ENCODE measurements at regions not wholly inside any gene's neighbourhood (a gene's known extent, or its start where the extent isn't known, plus 50 kb on each side); places are given as distances from the start of the nearest gene placed in this dataset.

GRCh38 chr2:240319855-240320203 is 115.6 kb upstream of the GPC1 start:
- no peak for DNase-seq (ENCODE audit: low read depth in 2 of 2)

GRCh38 chr2:240320204-240320993 is 115.1 kb upstream of the GPC1 start:
- no peak for DNase-seq (ENCODE audit: low read depth in 2 of 2)

GRCh38 chr2:240322231-240322955 is 113.1 kb upstream of the GPC1 start:
- no peak for DNase-seq (ENCODE audit: low read depth in 2 of 2)

- no peak for DNase-seq (ENCODE audit: low read depth in 2 of 2)
Observed at GRCh38 chr2:240322991-240323390, 112.5 kb upstream of the GPC1 start.

DNA sequence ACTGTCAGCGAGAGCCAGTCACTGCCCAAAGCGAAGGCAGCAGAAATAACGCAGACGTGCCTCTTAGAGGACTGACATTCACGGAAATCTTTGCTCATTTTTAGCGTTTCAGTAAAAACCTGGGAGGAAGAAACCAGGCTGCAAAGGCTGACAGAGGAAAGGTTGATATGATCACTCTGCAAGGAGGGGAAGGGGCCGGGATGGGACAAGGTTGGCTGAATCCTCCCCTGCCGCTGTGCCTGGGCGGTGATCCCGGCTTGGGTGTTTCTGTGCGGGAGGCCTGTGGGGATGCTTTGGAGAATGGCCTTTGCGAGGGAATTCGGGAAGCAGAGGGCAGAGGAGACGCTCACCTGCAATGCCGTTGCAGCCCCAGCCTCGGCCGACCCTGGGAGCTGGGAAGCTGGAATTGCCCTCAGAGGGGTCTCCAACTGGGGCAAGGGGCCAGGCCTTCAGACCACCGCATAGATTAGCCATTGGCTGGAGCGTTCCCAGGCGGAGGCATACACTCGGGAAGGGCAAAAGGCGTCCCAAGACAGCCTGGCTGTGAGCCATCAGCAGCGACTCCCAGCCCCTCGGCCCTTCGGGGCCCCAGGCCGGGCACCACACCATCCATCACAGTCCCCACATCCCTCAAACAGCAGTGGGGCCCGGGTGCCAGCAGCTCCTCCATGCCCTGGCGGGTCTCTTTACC is 111.7 kb upstream of the GPC1 start:
- DNase-seq (ENCODE audit: low read depth in 2 of 2): no peak

GRCh38 chr2:240324312-240325015 is 111.0 kb upstream of the GPC1 start:
- no peak for DNase-seq (ENCODE audit: low read depth in 2 of 2)

DNA sequence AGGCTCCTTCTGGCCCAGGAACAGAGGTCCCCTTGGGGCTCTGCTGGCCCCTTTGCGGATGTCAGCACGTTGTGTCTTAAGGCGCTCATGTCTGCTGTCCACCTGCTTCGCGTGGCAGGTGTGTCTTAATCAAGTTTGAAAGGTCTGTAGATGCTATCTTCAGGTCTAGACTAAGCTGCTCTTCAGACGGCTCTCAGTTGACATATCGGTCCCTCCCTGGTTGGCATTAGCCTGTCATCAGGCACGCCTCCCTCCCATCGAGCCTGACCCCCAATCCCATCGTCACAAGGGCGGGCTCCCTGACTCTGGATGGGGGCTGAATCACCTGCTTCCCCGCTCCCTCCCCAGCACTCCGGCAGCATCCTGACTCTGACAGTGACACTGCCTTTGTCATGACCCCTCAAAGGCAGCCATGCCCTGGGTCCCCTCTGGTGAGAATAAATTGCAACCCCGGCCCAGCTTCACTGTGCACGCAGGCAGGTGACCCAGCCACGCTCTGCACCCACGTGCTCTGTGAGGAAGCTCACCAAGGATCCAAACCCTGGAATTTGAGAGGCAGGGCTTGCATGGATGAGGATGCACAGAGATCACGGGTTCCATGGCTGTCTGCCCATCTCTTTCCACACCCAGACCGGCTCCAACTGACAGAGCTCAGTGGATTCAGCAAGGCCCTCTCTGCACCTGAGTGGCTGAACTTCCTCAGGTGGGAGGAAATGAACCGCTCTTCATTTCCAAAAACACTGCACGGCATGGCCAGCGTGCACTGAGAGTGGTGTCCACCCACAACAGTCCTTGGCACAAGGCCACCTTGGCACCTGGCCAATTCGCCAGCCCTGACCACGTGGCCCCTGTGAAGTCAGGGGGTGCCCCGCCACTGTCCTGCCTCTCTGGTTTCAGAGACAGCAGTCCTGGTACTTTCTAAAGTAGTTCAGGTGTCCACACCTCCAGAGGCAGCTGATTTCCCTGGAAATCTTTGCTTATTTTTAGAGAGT is 110.2 kb upstream of the GPC1 start:
- no peak for DNase-seq (ENCODE audit: low read depth in 2 of 2)

- no peak for DNase-seq (ENCODE audit: low read depth in 2 of 2)
Observed at GRCh38 chr2:240326246-240326645, 109.2 kb upstream of the GPC1 start.

DNA sequence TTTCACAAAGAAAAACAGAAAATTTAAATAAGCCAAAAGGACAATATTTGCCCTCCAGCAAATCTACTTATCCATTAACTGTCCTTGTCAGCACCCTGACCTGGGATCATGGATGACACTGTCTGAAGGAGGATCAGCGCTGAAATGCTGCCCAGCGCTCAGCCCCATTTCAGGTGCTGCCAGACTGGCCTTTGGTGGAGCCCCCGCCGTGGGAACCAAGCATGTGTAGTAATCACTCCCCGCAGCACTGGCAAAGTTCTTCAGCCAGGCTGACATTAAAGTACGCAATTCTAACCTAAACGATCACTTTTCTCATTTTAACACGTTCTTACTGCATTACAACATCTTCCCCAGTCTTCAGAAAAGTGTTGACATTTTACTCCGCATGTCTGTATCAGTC is 108.6 kb upstream of the GPC1 start:
- DNase-seq (ENCODE audit: low read depth in 2 of 2): no peak

GRCh38 chr2:240327566-240327965 is 107.9 kb upstream of the GPC1 start:
- no peak for DNase-seq (ENCODE audit: low read depth in 2 of 2)

- DNase-seq (ENCODE audit: low read depth in 2 of 2): no peak
Observed at GRCh38 chr2:240328526-240328925, 106.9 kb upstream of the GPC1 start.

GRCh38 chr2:240329116-240329665 is 106.3 kb upstream of the GPC1 start:
- DNase-seq (ENCODE audit: low read depth in 2 of 2): no peak

DNA sequence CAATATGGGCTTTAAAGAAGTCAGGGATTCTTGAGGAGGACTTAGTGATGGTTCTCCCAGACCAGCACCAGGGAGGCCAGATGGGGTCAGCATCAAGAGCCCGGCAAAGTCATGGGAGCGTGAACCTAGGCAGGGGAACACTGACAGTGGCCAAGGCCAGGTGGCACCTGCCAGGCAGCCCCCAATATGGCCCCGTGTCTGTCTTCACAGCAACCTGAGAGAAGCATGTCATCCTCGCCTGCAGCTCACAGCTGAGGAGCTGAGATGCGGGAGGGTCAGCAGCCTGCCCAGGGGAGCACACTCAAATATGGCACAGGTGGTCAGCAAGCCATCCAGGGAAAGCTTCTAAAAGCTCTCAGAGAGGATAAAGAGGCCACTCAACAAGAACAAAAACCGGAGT is 105.7 kb upstream of the GPC1 start:
- no peak for DNase-seq (ENCODE audit: low read depth in 2 of 2)

GRCh38 chr2:240333985-240334384 is 101.5 kb upstream of the GPC1 start:
- DNase-seq (ENCODE audit: low read depth in 2 of 2): no peak

- no peak for DNase-seq (ENCODE audit: low read depth in 2 of 2)
Observed at GRCh38 chr2:240335061-240335460, 100.4 kb upstream of the GPC1 start.

DNA sequence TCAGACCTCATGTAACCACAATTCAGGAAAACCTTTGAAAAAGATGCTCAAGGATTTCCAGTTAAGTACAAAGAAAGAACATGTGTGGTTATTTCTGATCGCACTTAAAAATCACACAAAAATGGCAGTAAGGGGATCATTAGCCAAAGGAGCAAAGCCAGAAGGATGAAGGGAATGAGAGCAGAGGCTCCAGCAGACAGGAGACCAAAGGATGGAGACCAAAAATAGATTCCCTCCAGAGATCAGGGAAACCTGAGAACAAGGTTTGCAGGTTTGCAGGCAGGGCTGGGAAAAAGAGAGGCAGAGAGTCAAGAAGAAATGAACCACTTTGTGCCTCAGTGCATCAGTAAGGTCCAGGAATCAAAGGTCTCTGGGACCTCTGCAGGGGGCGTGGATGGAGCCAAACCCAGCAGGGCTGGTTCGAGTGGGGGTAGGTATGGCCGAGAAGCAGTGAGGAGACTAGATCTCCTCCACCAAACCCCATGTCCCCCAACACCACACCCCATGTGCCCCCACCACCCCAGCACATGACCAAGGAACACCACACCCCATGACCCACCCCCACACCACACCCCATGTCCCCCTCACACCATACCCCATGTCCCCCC is 98.5 kb upstream of the GPC1 start:
- no peak for DNase-seq (ENCODE audit: low read depth in 2 of 2)

- no peak for DNase-seq (ENCODE audit: low read depth in 2 of 2)
Observed at GRCh38 chr2:240338274-240338673, 97.2 kb upstream of the GPC1 start.

DNA sequence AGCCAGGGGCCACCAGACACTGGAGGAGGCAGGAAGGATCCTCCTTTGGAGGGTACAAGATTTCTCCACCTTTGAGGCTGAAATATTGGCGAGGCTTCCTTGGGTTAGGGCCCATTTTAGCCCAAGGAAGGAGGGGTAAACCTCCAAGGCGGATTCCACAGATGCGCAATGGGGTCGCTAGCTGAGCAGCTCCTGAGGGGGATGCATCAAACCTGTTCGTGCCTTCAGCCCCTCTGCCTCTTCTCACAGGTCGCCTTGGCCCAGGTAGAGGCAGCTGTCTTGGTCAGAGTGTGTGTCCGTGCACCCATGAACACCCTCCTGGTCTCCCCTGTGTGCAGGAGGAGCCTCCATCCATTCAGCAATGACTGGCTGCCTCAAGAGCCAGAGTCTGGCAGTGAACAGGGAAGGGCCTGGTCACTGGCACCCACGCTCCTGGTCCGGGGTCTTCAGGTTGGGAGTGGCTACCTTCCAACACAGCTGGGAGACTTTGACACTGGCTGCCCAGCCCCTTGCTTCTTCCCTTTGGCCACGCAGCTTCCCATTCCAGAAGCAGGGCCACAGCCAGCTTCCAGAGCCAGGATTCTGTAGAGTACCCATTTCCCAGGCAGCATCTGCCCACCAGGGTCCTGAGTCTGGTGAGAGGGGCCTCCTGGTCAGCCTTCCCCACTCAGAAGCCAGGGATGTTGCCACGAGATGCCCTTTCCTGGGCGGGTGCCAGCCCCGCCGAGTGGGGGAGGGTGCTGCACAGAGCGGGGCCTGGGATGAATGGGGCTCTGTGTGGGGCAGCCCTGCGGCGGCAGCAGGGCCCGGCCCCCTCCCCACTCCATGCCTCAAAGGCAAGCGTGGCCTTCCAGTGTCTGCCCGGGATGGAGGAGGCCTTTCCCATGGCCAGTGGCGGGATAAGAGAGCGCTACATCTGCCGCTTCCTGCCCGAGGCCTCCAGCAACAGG is 95.8 kb upstream of the GPC1 start:
- DNase-seq (ENCODE audit: low read depth in 2 of 2): no peak

DNA sequence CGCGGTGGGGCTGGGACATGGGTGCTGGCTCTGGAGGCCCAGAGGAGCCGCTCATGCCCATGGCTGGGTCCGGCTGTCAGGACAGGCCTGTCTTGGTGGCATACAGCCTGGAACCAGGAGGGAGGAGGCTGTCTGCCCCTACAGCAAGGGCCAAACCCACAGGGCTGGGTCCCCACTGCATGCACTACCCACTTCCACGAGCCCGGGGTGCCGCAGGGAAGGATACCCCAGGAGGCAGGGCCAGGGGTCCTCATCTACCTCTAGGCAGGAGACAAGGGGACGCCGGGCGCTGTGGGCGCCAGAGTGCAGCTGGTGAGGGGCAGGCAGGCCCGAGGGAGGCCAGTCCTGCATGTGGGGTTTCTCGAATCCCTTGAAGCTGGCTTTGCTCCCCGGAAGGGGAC is 95.1 kb upstream of the GPC1 start:
- DNase-seq (ENCODE audit: low read depth in 2 of 2): no peak
